Osteocyte (in vitro differentiated cells): ENCODE measurements at regions not wholly inside any gene's neighbourhood (a gene's known extent, or its start where the extent isn't known, plus 50 kb on each side); places are given as distances from the start of the nearest gene placed in this dataset.

ENCODE experiments used
- DNase-seq: peaks from one replicate; pipeline ENCODE4 v3.0.0; 2021; ENCODE audit warnings: mixed read lengths; ENCODE audit not compliant: unreplicated experiment; ENCODE audit errors: extremely low spot score
- H3K27ac Mint-ChIP-seq: one replicate; pipeline ENCODE4 v1.8.0; 2021; ENCODE audit warnings: mild to moderate bottlenecking, mixed read lengths; ENCODE audit not compliant: unreplicated experiment
- H3K27me3 Mint-ChIP-seq: one replicate; pipeline ENCODE4 v1.8.0; 2021; ENCODE audit warnings: mixed read lengths; ENCODE audit not compliant: unreplicated experiment
- H3K36me3 Mint-ChIP-seq: one replicate; pipeline ENCODE4 v1.8.0; 2021; ENCODE audit warnings: mixed read lengths; ENCODE audit not compliant: unreplicated experiment
- H3K4me1 Mint-ChIP-seq: one replicate; pipeline ENCODE4 v1.8.0; 2021; ENCODE audit warnings: mixed read lengths; ENCODE audit not compliant: unreplicated experiment
- H3K4me3 Mint-ChIP-seq: one replicate; pipeline ENCODE4 v1.8.0; 2021; ENCODE audit warnings: mild to moderate bottlenecking, moderate library complexity, mixed read lengths; ENCODE audit not compliant: unreplicated experiment
- H3K9me3 Mint-ChIP-seq: one replicate; pipeline ENCODE4 v1.8.0; 2021; ENCODE audit warnings: mixed read lengths; ENCODE audit not compliant: unreplicated experiment
- TF ChIP-seq, protein P1 (sequence below): fragments of 200-600 bp; sonication (generic); IDR thresholded peaks from 2 replicates; pipeline ENCODE4 v1.5.0; 2021; ENCODE audit warnings: antibody characterized with exemption, mild to moderate bottlenecking, moderate library complexity

- H3K36me3 Mint-ChIP-seq: no peaks in the 10 kb centered on the region
Measured at GRCh38 chr1:75991497-75992114, 59.4 kb upstream of the ASB17 start.

GRCh38 chr1:75992312-75992711 is 60.1 kb upstream of the ASB17 start:
- Mint-ChIP-seq H3K4me3 (no peak overlapping the region), H3K9me3 (no peaks in the 10 kb centered on the region), H3K27ac (no peak overlapping the region), H3K27me3 (peaks cover 21% of the 10 kb centered on the region), H3K4me1 (no peaks in the 10 kb centered on the region), H3K36me3 (no peaks in the 10 kb centered on the region)
- DNase-seq: no peak
- TF ChIP-seq, protein P1, sequence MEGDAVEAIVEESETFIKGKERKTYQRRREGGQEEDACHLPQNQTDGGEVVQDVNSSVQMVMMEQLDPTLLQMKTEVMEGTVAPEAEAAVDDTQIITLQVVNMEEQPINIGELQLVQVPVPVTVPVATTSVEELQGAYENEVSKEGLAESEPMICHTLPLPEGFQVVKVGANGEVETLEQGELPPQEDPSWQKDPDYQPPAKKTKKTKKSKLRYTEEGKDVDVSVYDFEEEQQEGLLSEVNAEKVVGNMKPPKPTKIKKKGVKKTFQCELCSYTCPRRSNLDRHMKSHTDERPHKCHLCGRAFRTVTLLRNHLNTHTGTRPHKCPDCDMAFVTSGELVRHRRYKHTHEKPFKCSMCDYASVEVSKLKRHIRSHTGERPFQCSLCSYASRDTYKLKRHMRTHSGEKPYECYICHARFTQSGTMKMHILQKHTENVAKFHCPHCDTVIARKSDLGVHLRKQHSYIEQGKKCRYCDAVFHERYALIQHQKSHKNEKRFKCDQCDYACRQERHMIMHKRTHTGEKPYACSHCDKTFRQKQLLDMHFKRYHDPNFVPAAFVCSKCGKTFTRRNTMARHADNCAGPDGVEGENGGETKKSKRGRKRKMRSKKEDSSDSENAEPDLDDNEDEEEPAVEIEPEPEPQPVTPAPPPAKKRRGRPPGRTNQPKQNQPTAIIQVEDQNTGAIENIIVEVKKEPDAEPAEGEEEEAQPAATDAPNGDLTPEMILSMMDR: no peak

More at GRCh38 chr1:75991497-75992114, 59.4 kb upstream of the ASB17 start:
- H3K9me3 Mint-ChIP-seq: no peaks in the 10 kb centered on the region
- no peaks in the 10 kb centered on the region for H3K4me1 Mint-ChIP-seq
- no peak overlapping the region for H3K4me3 Mint-ChIP-seq
- H3K27me3 Mint-ChIP-seq: peaks cover 21% of the 10 kb centered on the region
- DNase-seq: peak; percentile 93
- TF ChIP-seq, protein P1: peak; percentile 87
- H3K27ac Mint-ChIP-seq: no peak overlapping the region

DNA sequence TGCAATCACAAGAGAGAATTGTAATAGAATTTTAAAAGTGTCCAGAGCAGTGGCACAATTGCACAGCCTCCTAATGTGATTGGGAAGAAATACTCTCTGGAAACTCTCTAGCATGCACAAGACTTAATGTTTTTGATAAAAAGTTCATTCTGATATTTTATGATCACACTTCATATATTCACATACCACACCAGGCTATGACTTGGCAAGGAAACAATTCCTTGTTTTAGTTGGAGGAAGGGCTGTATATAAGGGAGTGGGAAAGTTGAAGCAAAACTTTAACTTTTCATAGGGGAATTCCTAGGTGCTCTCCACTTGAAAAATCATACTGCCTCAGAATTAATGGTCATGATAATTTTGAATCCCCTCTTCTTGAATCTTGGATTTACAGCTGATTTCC is 61.5 kb upstream of the ASB17 start:
- DNase-seq: no peak

DNA sequence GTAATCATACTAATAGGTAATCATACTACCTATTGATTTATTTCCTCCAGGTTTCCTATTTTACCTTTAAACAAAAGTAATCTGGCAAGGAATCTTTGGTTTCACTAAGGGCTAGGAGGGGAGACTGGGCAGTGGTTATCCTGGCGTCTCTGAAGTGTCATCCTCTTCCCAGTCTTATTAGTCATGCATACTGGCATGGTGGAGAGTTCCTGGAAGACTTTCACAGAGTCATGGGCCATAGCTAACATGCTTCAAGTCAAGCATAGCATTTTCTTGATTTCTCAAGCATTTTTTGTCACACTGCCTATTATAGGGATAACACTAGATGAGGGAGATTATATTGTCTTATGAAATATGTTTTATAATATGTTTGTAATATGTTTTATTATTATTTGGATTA is 64.0 kb upstream of the ASB17 start:
- H3K36me3 Mint-ChIP-seq: no peaks in the 10 kb centered on the region
- peaks cover 7% of the 10 kb centered on the region for H3K9me3 Mint-ChIP-seq
- TF ChIP-seq, protein P1: no peak
- H3K27ac Mint-ChIP-seq: no peak overlapping the region
- H3K4me1 Mint-ChIP-seq: no peaks in the 10 kb centered on the region
- peaks cover 12% of the 10 kb centered on the region for H3K27me3 Mint-ChIP-seq
- DNase-seq: no peak
- H3K4me3 Mint-ChIP-seq: no peak overlapping the region

More for the DNA sequence above, 61.5 kb upstream of the ASB17 start:
- Mint-ChIP-seq H3K4me3 (no peak overlapping the region), H3K27me3 (peaks cover 12% of the 10 kb centered on the region), H3K27ac (no peak overlapping the region), H3K9me3 (no peaks in the 10 kb centered on the region), H3K36me3 (no peaks in the 10 kb centered on the region), H3K4me1 (no peaks in the 10 kb centered on the region)
- TF ChIP-seq, protein P1: no peak

DNA sequence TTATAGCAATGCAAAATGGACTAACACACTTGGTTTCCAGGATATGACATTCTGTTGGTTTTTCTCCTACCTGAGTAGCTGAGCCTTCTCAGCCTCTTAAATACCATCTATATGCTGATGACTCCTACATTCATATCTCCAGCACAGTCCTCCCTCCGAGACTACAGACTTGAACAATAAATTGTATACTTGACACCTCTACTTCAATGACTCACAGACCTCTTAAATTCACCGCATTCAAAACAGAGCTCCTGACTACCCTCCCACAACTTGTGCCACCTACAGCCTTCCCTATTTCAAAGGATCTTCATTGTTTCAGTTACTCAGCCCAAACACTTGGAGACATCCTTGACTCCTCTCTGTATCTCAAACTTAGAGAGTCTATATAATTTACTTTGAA is 66.8 kb upstream of the ASB17 start:
- TF ChIP-seq, protein P1: no peak
- Mint-ChIP-seq H3K4me3 (no peak overlapping the region), H3K4me1 (no peaks in the 10 kb centered on the region), H3K27ac (no peak overlapping the region), H3K9me3 (peaks cover 7% of the 10 kb centered on the region), H3K36me3 (no peaks in the 10 kb centered on the region), H3K27me3 (peaks cover 12% of the 10 kb centered on the region)
- DNase-seq: no peak
